OCI-M2 (cell line): ENCODE measurements at regions not wholly inside any gene's neighbourhood (a gene's known extent, or its start where the extent isn't known, plus 50 kb on each side); places are given as distances from the start of the nearest gene placed in this dataset.
"Not testable (repeated sequence)": the region's sequence is repeated elsewhere in the genome, so short reads cannot be mapped to it uniquely, and the experiment has no call there.

Source experiments
- DNase-seq: peaks from one replicate; lab custom pipeline; 2025; ENCODE audit not compliant: unreplicated experiment; lab: John Stamatoyannopoulos, UW

- no peak for DNase-seq
These were observed 110.3 kb upstream of the PALMD start for GRCh38 chr1:99535470-99536164.

- DNase-seq = no peak
These were observed 107.9 kb upstream of the PALMD start for GRCh38 chr1:99537886-99538617.

GRCh38 chr1:99538618-99538956, 107.3 kb upstream of the PALMD start:
- DNase-seq = no peak

GRCh38 chr1:99539131-99539530, 106.8 kb upstream of the PALMD start:
- DNase-seq = no peak

GRCh38 chr1:99540744-99541143, 105.2 kb upstream of the PALMD start:
- DNase-seq = no peak

- no peak for DNase-seq
These were observed 101.6 kb upstream of the PALMD start for GRCh38 chr1:99544328-99544727.

- DNase-seq = no peak
These were observed 99.2 kb upstream of the PALMD start for GRCh38 chr1:99546432-99547416.

GRCh38 chr1:99548943-99549605, 96.8 kb upstream of the PALMD start:
- no peak for DNase-seq

GRCh38 chr1:99550198-99550597, 95.7 kb upstream of the PALMD start:
- no peak for DNase-seq

GRCh38 chr1:99551812-99552614, 93.9 kb upstream of the PALMD start:
- DNase-seq = no peak

GRCh38 chr1:99553301-99553700, 92.6 kb upstream of the PALMD start:
- no peak for DNase-seq

- DNase-seq = not testable (repeated sequence)
These were observed 92.1 kb upstream of the PALMD start for GRCh38 chr1:99553819-99554218.

- DNase-seq = no peak
These were observed 91.2 kb upstream of the PALMD start for GRCh38 chr1:99554727-99555126.

- no peak for DNase-seq
These were observed 88.2 kb upstream of the PALMD start for GRCh38 chr1:99557546-99558202.

GRCh38 chr1:99559166-99559565, 86.7 kb upstream of the PALMD start:
- DNase-seq = no peak

- DNase-seq = no peak
These were observed 85.5 kb upstream of the PALMD start for GRCh38 chr1:99560207-99561040.

GRCh38 chr1:99561952-99562351, 84.0 kb upstream of the PALMD start:
- DNase-seq = no peak

GRCh38 chr1:99565606-99566289, 80.2 kb upstream of the PALMD start:
- no peak for DNase-seq
